ENCODE measurements at regions not wholly inside any gene's neighbourhood (a gene's known extent, or its start where the extent isn't known, plus 50 kb on each side); places are given as distances from the start of the nearest gene placed in this dataset.

GRCh38 chr9:106798016-106798799 lies 64.8 kb upstream of the ZNF462 start:
- TF ChIP-seq GTF2F1 (IDR thresholded peaks at IDR 0.05; ENCODE audit: borderline replicate concordance, low read depth, low read length) (no peak), CTCF (IDR thresholded peaks at IDR 0.05; ENCODE audit: control extremely low read depth in 1 of 3, insufficient read depth in 1 of 3, low read depth in 1 of 3, low read length in 3 of 3) (no peak), EP300 (IDR thresholded peaks at IDR 0.05; ENCODE audit: borderline replicate concordance in 1 of 2, low read depth in 2 of 2, low read length in 2 of 2) (no peak), JUN (IDR thresholded peaks at IDR 0.05; ENCODE audit: low read depth, low read length) (no peak), YY1 (IDR thresholded peaks at IDR 0.05; ENCODE audit: low read depth, low read length) (no peak), KDM4A (IDR thresholded peaks at IDR 0.05; ENCODE audit: low read depth, low read length, severe bottlenecking) (no peak), ZNF274 (IDR thresholded peaks at IDR 0.05; ENCODE audit: borderline replicate concordance, extremely low read depth, low read length) (no peak), CHD1 (IDR thresholded peaks at IDR 0.05; ENCODE audit: low read depth, low read length) (no peak), RNF2 (IDR thresholded peaks at IDR 0.05; ENCODE audit: borderline replicate concordance, low read depth, low read length, missing control alignments, poor library complexity, severe bottlenecking) (no peak), CBX8 (IDR thresholded peaks at IDR 0.05; ENCODE audit: borderline replicate concordance, low read depth, low read length) (no peak), POLR2AphosphoS5 (IDR thresholded peaks at IDR 0.05; ENCODE audit: low read depth, low read length) (no peak)

Measured in H1 (cell line).